ENCODE measurements at regions not wholly inside any gene's neighbourhood (a gene's known extent, or its start where the extent isn't known, plus 50 kb on each side); places are given as distances from the start of the nearest gene placed in this dataset.

- H3K4me1 ChIP-seq (ENCODE audit: insufficient read depth, low read length, poor library complexity, severe bottlenecking) = no peaks in the 10 kb centered on the region
- H3K36me3 ChIP-seq (ENCODE audit: insufficient read depth, low read length, poor library complexity, severe bottlenecking) = no peaks in the 10 kb centered on the region
- ChIA-PET CTCF (no interaction called here), POLR2A (ENCODE audit: low non-redundant PET) (no interaction called here)
- H3K9me3 ChIP-seq (ENCODE audit: low read depth, low read length, poor library complexity, severe bottlenecking) = no peaks in the 10 kb centered on the region
- TF ChIP-seq, protein P1, sequence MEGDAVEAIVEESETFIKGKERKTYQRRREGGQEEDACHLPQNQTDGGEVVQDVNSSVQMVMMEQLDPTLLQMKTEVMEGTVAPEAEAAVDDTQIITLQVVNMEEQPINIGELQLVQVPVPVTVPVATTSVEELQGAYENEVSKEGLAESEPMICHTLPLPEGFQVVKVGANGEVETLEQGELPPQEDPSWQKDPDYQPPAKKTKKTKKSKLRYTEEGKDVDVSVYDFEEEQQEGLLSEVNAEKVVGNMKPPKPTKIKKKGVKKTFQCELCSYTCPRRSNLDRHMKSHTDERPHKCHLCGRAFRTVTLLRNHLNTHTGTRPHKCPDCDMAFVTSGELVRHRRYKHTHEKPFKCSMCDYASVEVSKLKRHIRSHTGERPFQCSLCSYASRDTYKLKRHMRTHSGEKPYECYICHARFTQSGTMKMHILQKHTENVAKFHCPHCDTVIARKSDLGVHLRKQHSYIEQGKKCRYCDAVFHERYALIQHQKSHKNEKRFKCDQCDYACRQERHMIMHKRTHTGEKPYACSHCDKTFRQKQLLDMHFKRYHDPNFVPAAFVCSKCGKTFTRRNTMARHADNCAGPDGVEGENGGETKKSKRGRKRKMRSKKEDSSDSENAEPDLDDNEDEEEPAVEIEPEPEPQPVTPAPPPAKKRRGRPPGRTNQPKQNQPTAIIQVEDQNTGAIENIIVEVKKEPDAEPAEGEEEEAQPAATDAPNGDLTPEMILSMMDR (conservative IDR thresholded peaks at IDR 0.05; ENCODE audit: low read depth, low read length) = no peak
- no peak for TF ChIP-seq EZH2 (IDR thresholded peaks at IDR 0.05; ENCODE audit: borderline replicate concordance, low read depth, low read length, poor library complexity, severe bottlenecking)
- no peak overlapping the region for H3K4me3 ChIP-seq (ENCODE audit: low read depth, low read length, poor library complexity, severe bottlenecking)
- no peak for DNase-seq (ENCODE audit: low spot score)
- intact Hi-C loops (cut with micrococcal nuclease; ENCODE audit: unreplicated experiment) = no loop called here
- no peak overlapping the region for H3K27ac ChIP-seq (ENCODE audit: low read depth, low read length, poor library complexity, severe bottlenecking)
- no TSS peak for BruUV-seq (replicated peaks)
- H3K27me3 ChIP-seq (replicated peaks; ENCODE audit: insufficient read depth, low read depth, low read length, poor library complexity) = no peaks in the 10 kb centered on the region
Measured at GRCh38 chr13:74197677-74198429, 63.6 kb upstream of the KLF12 start.

- H3K4me1 ChIP-seq (ENCODE audit: insufficient read depth, low read length, poor library complexity, severe bottlenecking) = no peaks in the 10 kb centered on the region
- H3K4me3 ChIP-seq (ENCODE audit: low read depth, low read length, poor library complexity, severe bottlenecking) = no peak overlapping the region
- no peak overlapping the region for H3K27ac ChIP-seq (ENCODE audit: low read depth, low read length, poor library complexity, severe bottlenecking)
- DNase-seq (ENCODE audit: low spot score) = no peak
- no peaks in the 10 kb centered on the region for H3K36me3 ChIP-seq (ENCODE audit: insufficient read depth, low read length, poor library complexity, severe bottlenecking)
- CTCF ChIA-PET = no interaction called here
- no TSS peak for BruUV-seq (replicated peaks)
- POLR2A ChIA-PET (ENCODE audit: low non-redundant PET) = no interaction called here
- intact Hi-C loops (cut with micrococcal nuclease; ENCODE audit: unreplicated experiment) = no loop called here
- no peaks in the 10 kb centered on the region for H3K27me3 ChIP-seq (replicated peaks; ENCODE audit: insufficient read depth, low read depth, low read length, poor library complexity)
- no peak for TF ChIP-seq EZH2 (IDR thresholded peaks at IDR 0.05; ENCODE audit: borderline replicate concordance, low read depth, low read length, poor library complexity, severe bottlenecking)
- TF ChIP-seq, protein P1 (conservative IDR thresholded peaks at IDR 0.05; ENCODE audit: low read depth, low read length) = no peak
- no peaks in the 10 kb centered on the region for H3K9me3 ChIP-seq (ENCODE audit: low read depth, low read length, poor library complexity, severe bottlenecking)
Measured at GRCh38 chr13:74194846-74195245, 60.6 kb upstream of the KLF12 start.

DNA sequence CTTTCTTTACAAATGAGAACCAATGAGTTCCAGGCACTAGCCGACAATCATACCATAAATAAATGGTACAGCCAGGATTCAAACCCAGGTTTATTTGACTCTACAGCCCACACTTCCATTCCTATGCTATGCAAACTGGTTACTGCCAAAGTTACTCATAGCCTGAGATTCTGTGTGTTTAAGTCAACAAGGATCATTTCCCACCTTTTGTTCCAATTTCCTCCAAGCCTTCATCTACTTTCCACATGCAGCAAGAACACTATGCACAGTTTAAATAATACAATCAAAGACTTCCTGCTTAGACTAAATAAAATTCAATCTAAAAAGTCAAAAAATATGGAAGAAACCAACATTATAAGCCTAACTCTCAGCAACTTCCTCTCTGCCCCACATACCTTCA lies 59.2 kb upstream of the KLF12 start:
- ChIA-PET CTCF (no interaction called here), POLR2A (ENCODE audit: low non-redundant PET) (no interaction called here)
- Histone ChIP-seq H3K4me1 (ENCODE audit: insufficient read depth, low read length, poor library complexity, severe bottlenecking) (no peaks in the 10 kb centered on the region), H3K27ac (ENCODE audit: low read depth, low read length, poor library complexity, severe bottlenecking) (no peak overlapping the region), H3K9me3 (ENCODE audit: low read depth, low read length, poor library complexity, severe bottlenecking) (no peaks in the 10 kb centered on the region), H3K36me3 (ENCODE audit: insufficient read depth, low read length, poor library complexity, severe bottlenecking) (no peaks in the 10 kb centered on the region), H3K4me3 (ENCODE audit: low read depth, low read length, poor library complexity, severe bottlenecking) (no peak overlapping the region), H3K27me3 (replicated peaks; ENCODE audit: insufficient read depth, low read depth, low read length, poor library complexity) (no peaks in the 10 kb centered on the region)
- no TSS peak for BruUV-seq (replicated peaks)
- DNase-seq (ENCODE audit: low spot score) = no peak
- intact Hi-C loops (cut with micrococcal nuclease; ENCODE audit: unreplicated experiment) = no loop called here
- TF ChIP-seq EZH2 (IDR thresholded peaks at IDR 0.05; ENCODE audit: borderline replicate concordance, low read depth, low read length, poor library complexity, severe bottlenecking) = no peak
- TF ChIP-seq, protein P1 (conservative IDR thresholded peaks at IDR 0.05; ENCODE audit: low read depth, low read length) = no peak
